Stimulated activated CD8-positive, alpha-beta memory T cell treated with anti-CD3 and anti-CD28 coated beads, Interleukin-2, amount 100 ng/mL, for 48 hours (primary cell): ENCODE measurements at regions not wholly inside any gene's neighbourhood (a gene's known extent, or its start where the extent isn't known, plus 50 kb on each side); places are given as distances from the start of the nearest gene placed in this dataset.
"Not testable (repeated sequence)": the region's sequence is repeated elsewhere in the genome, so short reads cannot be mapped to it uniquely, and the experiment has no call there.

ENCODE experiments used
- DNase-seq, 2 donors: peaks; one replicate each; pipeline ENCODE4 v3.0.0-alpha.2; 2020; ENCODE audit warnings: low read depth in 2 of 2

GRCh38 chr12:115811045-115811444 is 466.4 kb downstream of the MED13L start:
- DNase-seq: no peak

GRCh38 chr12:115810122-115810901 is 467.2 kb downstream of the MED13L start:
- no peak for DNase-seq

- no peak for DNase-seq
Observed at GRCh38 chr12:115806000-115806399, 471.5 kb downstream of the MED13L start.

GRCh38 chr12:115802767-115803166 is 474.7 kb downstream of the MED13L start:
- DNase-seq: no peak

GRCh38 chr12:115801871-115802270 is 475.6 kb downstream of the MED13L start:
- DNase-seq: no peak

- DNase-seq: no peak
Observed at GRCh38 chr12:115799610-115800009, 477.9 kb downstream of the MED13L start.

GRCh38 chr12:115798309-115798917 is 479.1 kb downstream of the MED13L start:
- DNase-seq: no peak

- no peak for DNase-seq
Observed at GRCh38 chr12:115794659-115795081, 482.8 kb downstream of the MED13L start.

GRCh38 chr12:115791331-115791730 is 486.2 kb downstream of the MED13L start:
- DNase-seq: no peak

- DNase-seq: no peak
Observed at GRCh38 chr12:115790526-115790925, 487.0 kb downstream of the MED13L start.

- DNase-seq: not testable (repeated sequence)
Observed at GRCh38 chr12:115786490-115786889, 491.0 kb downstream of the MED13L start.

GRCh38 chr12:115785548-115785947 is 491.9 kb downstream of the MED13L start:
- DNase-seq: no peak

- DNase-seq: no peak
Observed at GRCh38 chr12:115776399-115776798, 501.1 kb downstream of the MED13L start.

GRCh38 chr12:115774148-115774895 is 503.2 kb downstream of the MED13L start:
- DNase-seq: no peak

GRCh38 chr12:115771601-115772000 is 505.9 kb downstream of the MED13L start:
- DNase-seq: no peak

- no peak for DNase-seq
Observed at GRCh38 chr12:115771065-115771464, 506.4 kb downstream of the MED13L start.

GRCh38 chr12:115770643-115771042 is 506.9 kb downstream of the MED13L start:
- DNase-seq: no peak

- DNase-seq: no peak
Observed at GRCh38 chr12:115767916-115768315, 509.6 kb downstream of the MED13L start.

- no peak for DNase-seq
Observed at GRCh38 chr12:115763982-115764621, 513.4 kb downstream of the MED13L start.

GRCh38 chr12:115763376-115763775 is 514.1 kb downstream of the MED13L start:
- no peak for DNase-seq

- DNase-seq: no peak
Observed at GRCh38 chr12:115762936-115763335, 514.6 kb downstream of the MED13L start.

- no peak for DNase-seq
Observed at GRCh38 chr12:115761784-115762183, 515.7 kb downstream of the MED13L start.
